DMS 273 treated with DMSO at 0.1 percent for 48 hours (cell line): ENCODE measurements at regions not wholly inside any gene's neighbourhood (a gene's known extent, or its start where the extent isn't known, plus 50 kb on each side); places are given as distances from the start of the nearest gene placed in this dataset.
"Not testable (repeated sequence)": the region's sequence is repeated elsewhere in the genome, so short reads cannot be mapped to it uniquely, and the experiment has no call there.

Experiments
- DNase-seq: peaks from one replicate; lab custom pipeline; 2025; lab: John Stamatoyannopoulos, UW

DNA sequence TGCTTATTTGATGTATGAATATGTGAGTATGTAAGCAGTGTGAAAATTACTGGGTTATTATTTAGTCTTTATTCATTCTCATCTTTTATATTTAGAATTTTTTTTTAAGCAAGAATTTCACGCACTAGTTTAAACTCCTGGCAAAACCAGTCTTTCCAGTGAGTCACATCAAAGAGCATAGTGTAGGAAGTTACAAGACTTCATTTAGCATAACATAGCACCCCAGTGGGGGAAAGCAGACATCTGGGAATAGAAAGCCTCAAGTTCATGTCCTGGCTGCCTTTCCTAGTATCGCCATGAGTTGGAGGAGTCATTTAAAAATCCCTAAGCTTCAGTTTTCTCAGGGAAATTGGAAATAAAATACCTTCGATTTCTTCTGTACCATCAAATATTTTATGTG is 408.3 kb downstream of the NUP35 start:
- DNase-seq: no peak

DNA sequence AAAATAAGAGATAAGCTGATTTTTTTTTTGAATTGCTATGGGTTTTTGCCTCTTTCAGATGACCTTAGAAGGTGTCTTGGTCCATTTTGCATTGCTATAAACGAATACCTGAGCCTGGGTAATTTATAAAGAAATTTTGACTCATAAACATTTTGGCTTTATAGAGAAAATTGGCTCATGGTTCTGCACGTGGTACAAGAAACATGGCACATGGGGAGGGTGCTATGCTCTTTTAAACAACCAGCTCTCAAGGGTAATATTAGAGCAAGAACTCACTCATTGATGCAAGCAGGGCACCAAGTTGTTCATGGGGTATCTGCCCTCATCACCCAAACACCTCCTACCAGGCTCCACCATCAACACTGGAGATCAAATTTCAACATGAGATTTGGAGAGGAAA is 408.8 kb downstream of the NUP35 start:
- DNase-seq: no peak

GRCh38 chr2:183536290-183536689 is 412.0 kb downstream of the NUP35 start:
- no peak for DNase-seq

DNA sequence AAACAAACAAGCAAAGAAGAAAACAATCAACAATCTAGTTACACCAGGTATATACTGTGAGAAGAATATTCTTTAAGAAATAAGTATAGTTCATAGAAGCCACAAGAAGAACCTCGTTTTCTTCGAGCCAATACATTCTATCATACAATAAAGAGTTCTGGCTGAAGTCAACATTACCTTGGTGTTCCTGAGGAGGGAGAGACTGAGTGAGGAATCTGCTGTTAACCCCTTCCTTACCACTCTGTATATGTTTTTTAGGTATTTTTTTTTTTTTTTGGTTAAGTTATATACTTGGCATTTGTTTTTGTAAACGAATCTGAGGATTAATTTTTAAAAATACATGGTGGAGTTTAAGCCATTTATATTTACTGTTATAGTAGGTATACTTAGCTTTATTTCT is 412.5 kb downstream of the NUP35 start:
- no peak for DNase-seq

DNA sequence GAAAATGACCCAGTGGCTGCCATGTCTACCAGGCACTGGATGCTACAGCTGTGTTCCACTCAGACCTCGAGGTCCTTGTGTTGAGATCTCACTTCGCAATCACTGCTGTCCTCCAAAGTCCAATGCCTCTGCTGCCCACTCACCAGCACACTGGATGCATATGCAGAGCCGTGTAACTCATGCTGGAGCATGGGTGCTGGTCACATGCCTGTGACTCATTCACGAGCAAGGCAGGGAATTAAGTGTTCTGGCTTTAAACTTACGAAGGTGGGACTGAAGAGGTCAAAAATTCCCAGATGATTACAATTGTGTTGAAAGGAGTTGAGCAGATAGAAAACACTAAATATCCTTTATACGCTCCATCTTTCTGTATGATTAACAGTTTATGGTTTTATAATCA is 417.5 kb downstream of the NUP35 start:
- no peak for DNase-seq

DNA sequence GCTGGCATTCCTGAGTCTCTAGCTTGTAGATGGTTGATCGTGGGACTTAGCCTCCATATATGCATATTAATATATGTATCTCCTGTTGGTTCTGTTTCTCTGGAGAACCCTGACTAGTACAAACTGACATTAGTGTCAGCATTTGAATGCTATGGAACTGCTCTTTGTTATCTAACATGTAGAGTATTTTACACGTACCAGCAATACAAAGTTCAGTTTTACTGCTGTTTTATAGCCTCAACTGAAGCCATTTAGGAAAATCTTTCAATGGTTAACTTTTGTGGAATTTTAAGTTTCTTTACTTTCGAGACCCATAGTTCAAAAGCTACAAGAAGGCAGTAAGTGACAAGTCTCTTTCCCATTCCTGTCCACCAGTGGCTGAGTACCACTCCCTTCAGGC is 418.4 kb downstream of the NUP35 start:
- DNase-seq: no peak

DNA sequence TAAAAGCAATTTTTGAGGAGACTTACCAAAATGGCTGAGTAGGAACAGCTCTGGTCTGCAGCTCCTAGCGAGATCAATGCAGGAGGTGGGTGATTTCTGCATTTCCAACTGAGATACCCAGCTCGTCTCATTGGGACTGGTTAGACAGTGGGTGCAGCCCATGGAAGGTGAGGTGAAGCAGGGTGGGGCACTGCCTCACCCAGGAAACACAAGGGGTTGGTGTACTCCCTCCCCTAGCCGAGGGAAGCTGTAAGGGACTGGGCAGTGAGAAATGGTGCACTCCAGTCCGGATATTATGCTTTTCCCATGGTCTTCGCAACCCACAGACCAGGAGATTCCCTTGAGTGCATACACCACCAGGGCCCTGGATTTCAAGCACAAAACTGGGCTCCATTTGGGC is 419.0 kb downstream of the NUP35 start:
- DNase-seq: no peak

GRCh38 chr2:183543731-183544130 is 419.5 kb downstream of the NUP35 start:
- DNase-seq: no peak

GRCh38 chr2:183546560-183547350 is 422.5 kb downstream of the NUP35 start:
- DNase-seq: not testable (repeated sequence)

DNA sequence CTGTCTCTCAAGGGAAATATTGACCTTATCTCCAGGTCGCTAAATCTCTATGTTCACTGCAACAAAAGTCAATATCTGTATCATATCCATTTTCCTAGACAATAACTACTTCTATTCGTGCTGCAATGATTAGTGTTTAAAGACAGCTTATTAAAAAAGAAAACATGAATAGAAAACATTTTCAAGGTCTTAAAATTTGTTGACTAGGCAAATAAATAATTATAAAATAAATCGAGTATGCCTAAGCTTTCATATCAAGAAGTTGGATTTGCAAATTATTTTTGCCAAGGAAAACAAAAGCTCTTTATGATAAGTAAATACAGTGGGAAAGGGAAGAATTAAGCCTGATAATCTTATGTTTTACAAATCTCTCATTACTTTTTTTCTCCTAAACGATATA is 428.5 kb downstream of the NUP35 start:
- DNase-seq: no peak

DNA sequence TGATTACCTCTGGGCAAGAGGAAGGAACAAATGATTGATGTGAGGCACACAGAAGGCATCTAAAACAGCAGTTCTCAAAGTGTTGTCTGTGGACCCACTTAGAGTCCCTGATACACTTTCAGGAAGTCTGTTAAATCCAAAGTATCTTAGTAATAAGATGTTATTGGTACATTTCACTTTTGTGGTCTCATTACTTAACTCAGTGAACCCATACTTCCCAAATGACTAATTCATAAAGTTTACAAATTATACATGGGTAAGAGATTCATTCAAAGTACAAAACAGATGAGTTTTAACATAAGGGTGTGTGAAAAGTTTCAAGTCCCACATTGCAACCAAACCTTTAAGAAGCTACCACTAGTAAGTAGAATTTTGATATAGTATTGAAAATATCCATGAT is 440.5 kb downstream of the NUP35 start:
- DNase-seq: no peak

DNA sequence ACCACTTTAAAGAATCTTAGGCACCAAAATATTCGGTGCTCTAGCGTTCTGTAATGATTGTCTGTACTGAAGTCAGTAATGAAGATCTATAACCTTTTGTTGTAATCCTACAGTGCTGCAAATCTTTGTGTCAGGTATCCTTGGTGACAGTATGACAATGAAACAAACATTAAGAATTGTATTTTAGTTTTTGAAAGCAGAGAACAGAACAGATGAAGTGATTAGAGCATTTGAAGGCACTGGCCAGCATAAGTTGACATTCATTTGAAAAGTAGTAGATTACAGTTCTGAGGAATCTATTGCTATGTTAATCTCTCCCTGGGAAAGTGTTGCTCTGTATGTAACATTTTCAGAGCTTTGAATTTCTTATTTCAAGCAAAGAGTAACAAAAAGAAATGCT is 451.2 kb downstream of the NUP35 start:
- no peak for DNase-seq

GRCh38 chr2:183579686-183580085 is 455.4 kb downstream of the NUP35 start:
- DNase-seq: no peak

GRCh38 chr2:183592271-183592670 is 468.0 kb downstream of the NUP35 start:
- no peak for DNase-seq

DNA sequence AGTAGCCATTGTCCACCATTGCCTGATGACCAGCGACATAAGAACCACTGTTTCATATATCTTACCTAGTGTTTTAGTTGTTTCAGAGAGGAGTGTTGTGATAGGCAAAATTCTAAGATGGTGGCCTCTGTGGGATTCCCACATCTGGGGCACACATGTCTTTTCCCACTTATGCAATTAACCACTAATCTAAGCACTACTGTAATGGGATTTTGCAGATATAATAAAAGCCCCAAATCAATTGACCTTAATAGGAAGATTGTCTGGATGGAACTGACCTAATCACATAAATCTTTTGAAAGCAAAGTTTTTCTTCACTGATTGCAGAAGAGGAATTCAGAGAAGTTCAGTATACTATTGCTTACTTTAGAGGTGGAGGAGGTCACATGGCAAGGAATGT is 469.9 kb downstream of the NUP35 start:
- DNase-seq: no peak

DNA sequence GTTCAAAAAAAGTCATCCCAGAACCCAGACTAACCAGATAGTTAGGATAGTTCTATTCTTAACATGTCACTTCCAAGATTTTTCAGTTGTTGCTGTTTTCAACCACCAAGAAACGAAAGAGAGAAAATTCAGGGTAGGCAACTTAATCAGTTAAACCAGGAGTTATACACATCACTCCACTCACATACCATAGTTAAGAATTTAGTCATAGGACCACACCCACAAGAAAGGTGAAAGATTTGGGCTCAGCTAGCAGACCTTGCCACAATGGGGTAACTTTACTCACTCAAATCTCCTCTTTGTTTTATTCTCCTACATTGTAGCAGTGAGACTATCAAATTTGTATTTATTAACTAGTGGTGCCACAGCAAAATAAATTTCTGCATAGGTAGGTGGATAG is 473.6 kb downstream of the NUP35 start:
- DNase-seq: no peak

- DNase-seq: no peak
These were observed 479.8 kb downstream of the NUP35 start for GRCh38 chr2:183604065-183604464.

GRCh38 chr2:183605440-183605839 is 481.2 kb downstream of the NUP35 start:
- DNase-seq: no peak

GRCh38 chr2:183606022-183606717 is 481.9 kb downstream of the NUP35 start:
- no peak for DNase-seq

DNA sequence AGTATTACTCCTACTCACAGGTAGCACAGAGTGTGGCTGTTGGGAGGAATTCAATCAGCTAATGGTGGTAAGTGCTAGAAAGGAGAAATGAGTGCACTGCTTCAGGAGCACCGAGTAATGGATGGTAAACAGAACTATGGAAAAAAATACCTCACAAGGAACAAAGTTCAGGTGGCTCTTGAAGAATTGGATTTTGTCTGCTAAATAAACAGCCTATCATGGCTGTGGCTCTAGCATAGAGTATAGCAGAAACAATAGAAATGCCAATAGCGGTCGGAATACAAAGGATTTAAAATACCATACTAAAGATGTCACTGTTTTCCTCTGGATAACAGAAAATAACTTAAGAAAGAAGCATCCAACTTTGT is 482.5 kb downstream of the NUP35 start:
- no peak for DNase-seq

GRCh38 chr2:183607995-183608394 is 483.8 kb downstream of the NUP35 start:
- DNase-seq: no peak

GRCh38 chr2:183608747-183609146 is 484.5 kb downstream of the NUP35 start:
- DNase-seq: no peak

GRCh38 chr2:183610724-183611123 is 486.5 kb downstream of the NUP35 start:
- no peak for DNase-seq
